Ectodermal cell (in vitro differentiated cells): ENCODE measurements at regions not wholly inside any gene's neighbourhood (a gene's known extent, or its start where the extent isn't known, plus 50 kb on each side); places are given as distances from the start of the nearest gene placed in this dataset.

ENCODE experiments used
- H3K27ac ChIP-seq: 2 replicates; pipeline ENCODE4 v1.7.0; 2013; ENCODE audit warnings: mild to moderate bottlenecking, low read depth, low read length; ENCODE audit not compliant: insufficient read depth, poor library complexity, severe bottlenecking
- H3K27me3 ChIP-seq: 2 replicates; pipeline ENCODE4 v1.7.0; 2013; ENCODE audit warnings: mild to moderate bottlenecking, low read length; ENCODE audit not compliant: insufficient read depth, control insufficient read depth, poor library complexity, severe bottlenecking
- H3K36me3 ChIP-seq: one replicate; pipeline ENCODE4 v1.7.0; 2013; ENCODE audit warnings: low read length; ENCODE audit not compliant: control insufficient read depth, insufficient read depth
- H3K4me1 ChIP-seq: one replicate; pipeline ENCODE4 v1.7.0; 2013; ENCODE audit warnings: low read length; ENCODE audit not compliant: control insufficient read depth, insufficient read depth
- H3K4me3 ChIP-seq: 2 replicates; pipeline ENCODE4 v1.7.0; 2013; ENCODE audit warnings: low read depth, low read length, control low read depth; ENCODE audit not compliant: insufficient read depth
- H3K9me3 ChIP-seq: 2 replicates; pipeline ENCODE4 v1.7.0; 2013; ENCODE audit warnings: mild to moderate bottlenecking, low read length, moderate library complexity; ENCODE audit not compliant: control insufficient read depth
- WGBS, 2 experiments: methylation state at CpG; one replicate each; pipeline ENCODE4 v1.1.7; 2013; ENCODE audit warnings: missing lambda C conversion rate in 2 of 2; 5-methylcytosine and 5-hydroxymethylcytosine counted together

- H3K27me3 ChIP-seq = no peaks in the 10 kb centered on the region
- WGBS, 2 experiments = 100% methylated on average over 1 of the region's 1 CpG; no CpG with 5 or more reads in 1 of the 2 experiments
- H3K9me3 ChIP-seq = no peaks in the 10 kb centered on the region
- no peaks in the 10 kb centered on the region for H3K36me3 ChIP-seq
- no peak overlapping the region for H3K4me3 ChIP-seq
- no peaks in the 10 kb centered on the region for H3K4me1 ChIP-seq
- H3K27ac ChIP-seq = no peak overlapping the region
Measured at GRCh38 chr1:164953098-164953497, 394.1 kb downstream of the PBX1 start.

GRCh38 chr1:164951508-164951907, 392.5 kb downstream of the PBX1 start:
- Histone ChIP-seq H3K36me3 (no peaks in the 10 kb centered on the region), H3K27me3 (no peaks in the 10 kb centered on the region), H3K27ac (no peak overlapping the region), H3K4me3 (no peak overlapping the region), H3K9me3 (no peaks in the 10 kb centered on the region), H3K4me1 (no peaks in the 10 kb centered on the region)
- 73% methylated on average over 3 of the region's 3 CpGs for WGBS, 2 experiments

- WGBS, 2 experiments = 75 to 77% methylated on average over 4 to 5 of the region's 5 CpGs
Measured at GRCh38 chr1:164950541-164950986, 391.6 kb downstream of the PBX1 start.

GRCh38 chr1:164949771-164950471, 390.9 kb downstream of the PBX1 start:
- Histone ChIP-seq H3K27ac (no peak overlapping the region), H3K27me3 (no peaks in the 10 kb centered on the region), H3K4me3 (no peak overlapping the region), H3K9me3 (no peaks in the 10 kb centered on the region), H3K36me3 (no peaks in the 10 kb centered on the region), H3K4me1 (no peaks in the 10 kb centered on the region)
- 85 to 88% methylated on average over 1 to 2 of the region's 2 CpGs for WGBS, 2 experiments

More at GRCh38 chr1:164950541-164950986, 391.6 kb downstream of the PBX1 start:
- Histone ChIP-seq H3K9me3 (no peaks in the 10 kb centered on the region), H3K4me1 (no peaks in the 10 kb centered on the region), H3K4me3 (no peak overlapping the region), H3K27me3 (no peaks in the 10 kb centered on the region), H3K27ac (no peak overlapping the region), H3K36me3 (no peaks in the 10 kb centered on the region)

GRCh38 chr1:164948101-164948500, 389.1 kb downstream of the PBX1 start:
- WGBS, 2 experiments = 100% methylated on average over 1 of the region's 1 CpG; no CpG with 5 or more reads in 1 of the 2 experiments
- no peaks in the 10 kb centered on the region for H3K36me3 ChIP-seq
- no peak overlapping the region for H3K4me3 ChIP-seq
- H3K27ac ChIP-seq = no peak overlapping the region
- H3K9me3 ChIP-seq = no peaks in the 10 kb centered on the region
- H3K27me3 ChIP-seq = no peaks in the 10 kb centered on the region
- no peaks in the 10 kb centered on the region for H3K4me1 ChIP-seq

- H3K9me3 ChIP-seq = no peaks in the 10 kb centered on the region
- no peaks in the 10 kb centered on the region for H3K4me1 ChIP-seq
- WGBS, 2 experiments = 78 to 94% methylated on average over 2 of the region's 2 CpGs
- H3K27me3 ChIP-seq = no peaks in the 10 kb centered on the region
- no peak overlapping the region for H3K4me3 ChIP-seq
- H3K36me3 ChIP-seq = no peaks in the 10 kb centered on the region
- no peak overlapping the region for H3K27ac ChIP-seq
Measured at GRCh38 chr1:164937291-164937690, 378.3 kb downstream of the PBX1 start.

- WGBS, 2 experiments = 52% methylated on average over 4 of the region's 4 CpGs; no CpG with 5 or more reads in 1 of the 2 experiments
- Histone ChIP-seq H3K27ac (no peak overlapping the region), H3K4me3 (no peak overlapping the region), H3K9me3 (no peaks in the 10 kb centered on the region), H3K36me3 (no peaks in the 10 kb centered on the region), H3K27me3 (no peaks in the 10 kb centered on the region), H3K4me1 (no peaks in the 10 kb centered on the region)
Measured at GRCh38 chr1:164932580-164932979, 373.6 kb downstream of the PBX1 start.

- H3K27ac ChIP-seq = no peak overlapping the region
- H3K4me3 ChIP-seq = no peak overlapping the region
- no peaks in the 10 kb centered on the region for H3K9me3 ChIP-seq
- no peaks in the 10 kb centered on the region for H3K4me1 ChIP-seq
- H3K27me3 ChIP-seq = no peaks in the 10 kb centered on the region
- H3K36me3 ChIP-seq = no peaks in the 10 kb centered on the region
- WGBS, 2 experiments = 100% methylated on average over 1 of the region's 1 CpG; no CpG with 5 or more reads in 1 of the 2 experiments
Measured at GRCh38 chr1:164930833-164931232, 371.8 kb downstream of the PBX1 start.

- H3K9me3 ChIP-seq = no peaks in the 10 kb centered on the region
- H3K27me3 ChIP-seq = no peaks in the 10 kb centered on the region
- no peaks in the 10 kb centered on the region for H3K36me3 ChIP-seq
- 60 to 83% methylated on average over 2 of the region's 2 CpGs for WGBS, 2 experiments
- no peak overlapping the region for H3K27ac ChIP-seq
- H3K4me1 ChIP-seq = no peaks in the 10 kb centered on the region
- no peak overlapping the region for H3K4me3 ChIP-seq
Measured at GRCh38 chr1:164930241-164930640, 371.3 kb downstream of the PBX1 start.

- Histone ChIP-seq H3K9me3 (no peaks in the 10 kb centered on the region), H3K4me3 (no peak overlapping the region), H3K36me3 (no peaks in the 10 kb centered on the region), H3K27ac (no peak overlapping the region), H3K27me3 (no peaks in the 10 kb centered on the region), H3K4me1 (no peaks in the 10 kb centered on the region)
- 78% methylated on average over 6 of the region's 6 CpGs for WGBS, 2 experiments
Measured at GRCh38 chr1:164928232-164928812, 369.3 kb downstream of the PBX1 start.
